IPS-18a (cell line): ENCODE measurements at regions not wholly inside any gene's neighbourhood (a gene's known extent, or its start where the extent isn't known, plus 50 kb on each side); places are given as distances from the start of the nearest gene placed in this dataset.
"Not testable (repeated sequence)": the region's sequence is repeated elsewhere in the genome, so short reads cannot be mapped to it uniquely, and the experiment has no call there.

Source experiments
- H3K27ac ChIP-seq: one replicate; pipeline ENCODE4 v1.5.1; 2013; ENCODE audit warnings: low read length
- H3K27me3 ChIP-seq: one replicate; pipeline ENCODE4 v1.6.1; 2013; ENCODE audit warnings: mild to moderate bottlenecking, low read length; ENCODE audit not compliant: control insufficient read depth, insufficient read depth
- H3K36me3 ChIP-seq: one replicate; pipeline ENCODE4 v1.6.1; 2013; ENCODE audit warnings: low read depth, low read length; ENCODE audit not compliant: control insufficient read depth
- H3K4me1 ChIP-seq: one replicate; pipeline ENCODE4 v1.6.1; 2013; ENCODE audit warnings: low read depth, low read length; ENCODE audit not compliant: control insufficient read depth
- H3K4me3 ChIP-seq: one replicate; pipeline ENCODE4 v1.5.1; 2013; ENCODE audit warnings: low read length
- H3K9ac ChIP-seq: one replicate; pipeline ENCODE4 v1.6.1; 2013; ENCODE audit warnings: mild to moderate bottlenecking, low read length, moderate library complexity
- H3K9me3 ChIP-seq: one replicate; pipeline ENCODE4 v1.6.1; 2013; ENCODE audit warnings: low read depth, low read length; ENCODE audit not compliant: control insufficient read depth

DNA sequence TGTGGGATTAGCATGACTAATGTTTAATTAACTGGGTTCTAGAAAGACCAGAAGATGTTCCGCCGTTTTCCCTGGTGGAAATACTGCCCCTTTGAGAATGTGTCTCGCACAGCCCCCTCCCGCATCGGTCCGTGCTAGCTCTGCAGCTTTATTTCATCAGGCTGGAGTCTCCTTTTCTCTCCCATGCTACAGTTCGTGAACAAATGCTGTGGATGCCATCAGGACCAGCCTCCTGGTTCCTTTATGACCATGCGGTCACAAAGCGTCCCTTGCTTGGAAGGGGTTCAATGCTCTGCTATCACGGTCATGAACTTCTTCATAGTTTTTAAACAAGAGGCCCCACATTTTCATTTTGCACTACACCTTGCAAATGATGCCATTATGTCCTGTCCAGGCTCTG is 157.7 kb upstream of the TMEM132C start:
- no peaks in the 10 kb centered on the region for H3K4me1 ChIP-seq

DNA sequence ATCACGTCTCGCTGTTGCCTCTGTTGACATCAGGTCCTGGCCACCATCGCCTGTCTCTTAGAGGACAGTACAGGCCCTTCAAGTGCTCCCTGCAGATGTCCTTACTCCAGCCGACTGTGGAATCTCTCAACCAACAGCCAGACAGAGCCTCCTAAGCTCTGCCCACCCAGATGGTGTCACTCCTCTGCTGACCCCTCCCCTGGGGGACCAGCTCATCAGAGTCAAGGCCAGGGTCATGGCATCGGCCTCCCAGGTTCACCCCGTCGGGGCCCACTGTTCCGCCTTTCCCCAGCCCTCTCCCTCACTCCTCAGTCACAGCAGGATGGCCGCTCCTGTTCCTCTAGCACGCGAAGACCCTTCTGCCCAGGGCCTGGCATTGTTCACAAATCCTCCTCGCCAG is 157.3 kb upstream of the TMEM132C start:
- H3K27ac ChIP-seq = no peak overlapping the region
- no peak overlapping the region for H3K4me3 ChIP-seq

More for the DNA sequence above, 157.7 kb upstream of the TMEM132C start:
- Histone ChIP-seq H3K27me3 (no peaks in the 10 kb centered on the region), H3K9me3 (peaks cover 12% of the 10 kb centered on the region), H3K4me3 (no peak overlapping the region), H3K27ac (no peak overlapping the region), H3K36me3 (no peaks in the 10 kb centered on the region), H3K9ac (no peak overlapping the region)

DNA sequence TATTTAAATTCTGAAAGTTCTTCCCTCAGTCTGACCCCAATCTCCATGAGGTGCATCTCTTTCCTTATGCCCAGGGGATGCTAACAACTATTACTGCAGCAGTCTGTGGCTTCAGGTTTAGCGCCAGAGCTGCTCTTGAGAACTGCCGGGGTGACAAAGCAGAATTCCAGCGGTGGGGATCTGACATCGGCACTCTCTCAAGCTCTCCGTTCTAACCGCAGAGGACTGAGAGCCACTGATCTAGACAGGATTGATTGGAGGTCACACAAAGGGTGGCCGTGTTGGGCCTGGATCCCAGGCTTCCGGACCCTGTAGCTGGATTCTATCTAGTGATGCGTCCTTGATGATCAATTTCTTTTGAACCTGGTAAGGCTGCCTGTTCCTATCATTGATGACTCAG is 155.6 kb upstream of the TMEM132C start:
- no peak overlapping the region for H3K27ac ChIP-seq
- H3K4me3 ChIP-seq = no peak overlapping the region
- peaks cover 14% of the 10 kb centered on the region for H3K9me3 ChIP-seq
- no peaks in the 10 kb centered on the region for H3K36me3 ChIP-seq
- H3K4me1 ChIP-seq = no peaks in the 10 kb centered on the region
- no peak overlapping the region for H3K9ac ChIP-seq
- H3K27me3 ChIP-seq = no peaks in the 10 kb centered on the region

More for the DNA sequence above, 157.3 kb upstream of the TMEM132C start:
- Histone ChIP-seq H3K9me3 (peaks cover 12% of the 10 kb centered on the region), H3K4me1 (no peaks in the 10 kb centered on the region), H3K27me3 (no peaks in the 10 kb centered on the region), H3K36me3 (no peaks in the 10 kb centered on the region), H3K9ac (no peak overlapping the region)

DNA sequence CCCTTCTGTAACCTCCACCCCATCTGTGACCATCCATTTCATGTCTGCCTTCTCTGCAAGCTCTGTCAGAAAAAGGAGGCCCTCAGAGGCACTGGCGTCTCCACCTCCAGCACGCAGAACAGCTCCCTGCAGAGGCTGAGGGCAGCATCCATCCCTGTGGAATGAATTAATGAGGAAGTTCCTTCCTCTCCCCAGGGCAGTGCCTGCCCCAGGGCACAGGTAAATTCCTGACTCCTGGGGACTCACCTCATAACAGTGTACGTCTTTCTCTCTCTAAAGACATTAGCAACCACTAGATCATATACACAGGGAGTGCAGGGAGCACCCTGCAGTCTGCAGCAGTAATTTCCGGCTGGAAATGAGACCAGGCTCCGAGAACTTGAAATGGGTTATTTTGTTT is 155.0 kb upstream of the TMEM132C start:
- H3K36me3 ChIP-seq = no peaks in the 10 kb centered on the region
- H3K4me3 ChIP-seq = no peak overlapping the region
- H3K27me3 ChIP-seq = no peaks in the 10 kb centered on the region
- no peaks in the 10 kb centered on the region for H3K4me1 ChIP-seq
- no peak overlapping the region for H3K9ac ChIP-seq
- peaks cover 13% of the 10 kb centered on the region for H3K9me3 ChIP-seq
- H3K27ac ChIP-seq = no peak overlapping the region

DNA sequence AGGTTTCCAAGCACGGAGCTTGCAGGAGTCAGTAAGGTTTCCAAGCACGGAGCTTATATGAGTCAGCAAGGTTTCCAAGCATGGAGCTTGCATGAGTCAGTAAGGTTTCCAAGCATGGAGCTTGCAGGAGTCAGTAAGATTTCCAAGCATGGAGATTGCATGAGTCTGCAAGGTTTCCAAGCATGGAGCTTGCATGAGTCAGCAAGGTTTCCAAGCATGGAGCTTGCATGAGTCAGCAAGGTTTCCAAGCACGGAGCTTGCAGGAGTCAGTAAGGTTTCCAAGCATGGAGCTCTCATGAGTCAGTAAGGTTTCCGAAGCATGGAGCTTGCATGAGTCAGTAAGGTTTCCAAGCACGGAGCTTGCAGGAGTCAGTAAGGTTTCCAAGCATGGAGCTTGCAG is 153.7 kb upstream of the TMEM132C start:
- peaks cover 11% of the 10 kb centered on the region for H3K9me3 ChIP-seq
- not testable (repeated sequence) for H3K4me1 ChIP-seq, H3K27me3 ChIP-seq, H3K9ac ChIP-seq, H3K36me3 ChIP-seq, H3K27ac ChIP-seq, H3K4me3 ChIP-seq

DNA sequence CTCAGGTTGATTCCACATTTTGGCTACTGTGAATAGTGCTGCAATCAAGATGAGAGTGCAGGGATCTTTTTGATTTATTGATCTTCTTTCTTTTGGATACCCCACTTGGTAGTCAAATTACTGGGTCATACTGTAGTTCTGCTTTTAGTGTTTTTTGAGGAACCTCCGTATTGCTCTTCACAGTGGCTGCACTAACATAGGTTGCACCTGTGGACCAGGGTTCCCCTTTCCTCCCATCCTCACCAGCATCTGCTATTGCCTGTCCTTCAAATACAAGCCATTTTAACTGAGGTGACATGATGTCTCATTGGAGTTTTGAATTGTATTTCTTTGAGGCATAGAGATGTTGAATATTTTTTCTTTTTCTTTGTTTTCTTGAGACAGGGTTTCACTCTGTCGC is 152.5 kb upstream of the TMEM132C start:
- H3K4me3 ChIP-seq = no peak overlapping the region
- H3K27ac ChIP-seq = no peak overlapping the region
- H3K4me1 ChIP-seq = no peaks in the 10 kb centered on the region
- peaks cover 19% of the 10 kb centered on the region for H3K9me3 ChIP-seq
- H3K36me3 ChIP-seq = no peaks in the 10 kb centered on the region
- no peaks in the 10 kb centered on the region for H3K27me3 ChIP-seq
- no peak overlapping the region for H3K9ac ChIP-seq

DNA sequence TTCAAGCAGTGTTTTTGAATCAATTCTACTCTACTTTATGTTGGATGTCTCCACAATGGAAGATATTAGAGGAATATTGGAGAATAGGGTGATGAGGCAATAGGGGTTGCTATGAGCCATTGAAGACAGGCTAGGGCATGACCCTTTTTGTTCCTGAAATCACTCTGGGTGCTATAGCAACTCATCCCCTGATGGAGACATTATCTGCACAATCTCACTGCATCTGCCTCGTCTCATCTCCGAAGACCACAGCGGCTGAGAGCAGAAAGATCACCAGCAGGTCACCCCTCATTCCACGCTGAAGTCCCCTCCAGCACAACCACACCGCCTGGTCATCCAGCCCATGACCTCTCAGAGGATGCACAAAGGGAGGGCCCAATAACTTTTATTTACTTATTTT is 150.4 kb upstream of the TMEM132C start:
- Histone ChIP-seq H3K27me3 (no peaks in the 10 kb centered on the region), H3K36me3 (no peaks in the 10 kb centered on the region), H3K4me3 (no peak overlapping the region), H3K4me1 (no peaks in the 10 kb centered on the region), H3K9ac (no peak overlapping the region), H3K9me3 (peaks cover 29% of the 10 kb centered on the region), H3K27ac (no peak overlapping the region)

DNA sequence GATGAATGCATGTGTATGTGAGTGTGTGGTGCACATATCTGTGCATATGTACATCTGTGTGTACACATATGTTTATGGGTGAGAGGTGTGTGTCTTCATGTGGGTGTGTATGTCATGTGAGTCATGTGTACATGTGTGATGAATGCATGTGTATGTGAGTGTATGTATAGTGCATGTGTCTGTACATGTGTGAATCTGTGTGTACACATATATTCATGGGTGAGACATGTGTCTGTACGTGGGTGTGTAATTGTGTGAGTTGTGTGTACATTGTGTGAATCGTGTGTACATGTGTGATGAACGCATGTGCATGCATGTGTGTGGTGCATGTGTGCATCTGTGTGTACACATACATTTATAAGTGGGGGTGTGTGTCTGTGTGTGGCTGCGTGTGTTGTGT is 146.9 kb upstream of the TMEM132C start:
- Histone ChIP-seq H3K36me3 (no peaks in the 10 kb centered on the region), H3K4me1 (no peaks in the 10 kb centered on the region), H3K4me3 (no peak overlapping the region), H3K27me3 (no peaks in the 10 kb centered on the region), H3K27ac (no peak overlapping the region), H3K9me3 (peaks cover 24% of the 10 kb centered on the region), H3K9ac (no peak overlapping the region)

DNA sequence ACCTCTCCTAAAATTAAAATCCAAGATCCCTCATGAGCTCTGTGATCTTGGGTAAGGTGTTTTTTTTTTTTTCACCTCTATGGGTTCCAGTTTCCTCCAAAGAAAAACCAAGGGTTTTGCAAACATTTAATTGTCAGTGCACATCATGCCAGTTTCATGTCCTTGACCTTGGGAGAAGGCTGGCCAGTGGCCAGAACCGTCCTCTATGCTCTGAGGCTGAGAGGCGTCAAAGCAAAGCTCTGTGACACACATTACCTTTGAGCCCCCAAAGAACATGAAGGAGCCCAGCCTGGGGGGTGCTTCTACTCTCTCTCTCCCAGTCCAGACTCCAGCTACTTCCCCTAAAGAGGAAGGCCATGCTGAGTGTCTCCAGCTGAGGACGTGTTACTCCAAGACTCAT is 145.5 kb upstream of the TMEM132C start:
- no peaks in the 10 kb centered on the region for H3K27me3 ChIP-seq
- no peaks in the 10 kb centered on the region for H3K4me1 ChIP-seq
- H3K27ac ChIP-seq = no peak overlapping the region
- H3K36me3 ChIP-seq = no peaks in the 10 kb centered on the region
- H3K9ac ChIP-seq = no peak overlapping the region
- H3K9me3 ChIP-seq = peaks cover 20% of the 10 kb centered on the region
- no peak overlapping the region for H3K4me3 ChIP-seq

DNA sequence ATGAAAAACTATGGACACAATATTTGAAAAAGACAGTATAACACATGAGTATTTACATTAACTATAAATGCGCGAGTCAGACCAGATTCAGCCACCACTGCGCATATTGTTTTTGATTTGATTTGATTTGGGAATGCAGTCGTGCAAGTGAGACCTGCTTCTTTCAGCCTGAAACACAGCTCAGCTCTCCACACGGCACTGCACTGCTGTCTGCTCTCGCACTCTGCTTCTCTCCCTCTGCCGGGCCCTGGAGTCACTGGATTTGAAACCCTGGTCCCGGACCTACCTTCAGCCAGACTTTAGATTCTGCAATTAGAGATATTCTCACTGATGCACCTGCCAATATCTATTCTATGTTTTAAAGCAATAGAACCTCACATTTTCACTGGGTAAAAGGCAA is 143.9 kb upstream of the TMEM132C start:
- no peak overlapping the region for H3K4me3 ChIP-seq
- H3K9ac ChIP-seq = no peak overlapping the region
- no peaks in the 10 kb centered on the region for H3K36me3 ChIP-seq
- H3K27ac ChIP-seq = no peak overlapping the region
- no peaks in the 10 kb centered on the region for H3K4me1 ChIP-seq
- no peaks in the 10 kb centered on the region for H3K27me3 ChIP-seq
- peaks cover 28% of the 10 kb centered on the region for H3K9me3 ChIP-seq

DNA sequence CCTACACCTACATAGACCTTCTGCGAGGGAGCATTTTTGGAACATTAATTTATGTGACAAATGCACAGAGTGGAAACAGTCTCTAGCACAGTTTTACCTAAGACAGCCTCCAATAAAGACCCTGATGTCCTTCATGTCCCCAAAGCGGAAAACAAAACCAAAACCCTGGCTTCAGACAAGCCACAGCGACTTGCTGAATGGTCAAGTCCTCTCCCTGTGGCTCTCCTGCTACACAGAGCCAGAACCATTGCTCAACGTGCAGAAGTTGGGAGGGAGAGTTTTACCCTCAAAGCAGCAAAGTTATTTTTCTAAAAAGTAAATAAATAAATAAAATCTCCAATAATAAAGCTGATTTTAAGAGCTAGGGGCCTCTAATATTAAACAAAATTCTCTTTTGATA is 135.0 kb upstream of the TMEM132C start:
- Histone ChIP-seq H3K4me1 (no peaks in the 10 kb centered on the region), H3K9me3 (peaks cover 12% of the 10 kb centered on the region), H3K9ac (no peak overlapping the region), H3K4me3 (no peak overlapping the region), H3K27ac (no peak overlapping the region), H3K27me3 (no peaks in the 10 kb centered on the region), H3K36me3 (no peaks in the 10 kb centered on the region)

DNA sequence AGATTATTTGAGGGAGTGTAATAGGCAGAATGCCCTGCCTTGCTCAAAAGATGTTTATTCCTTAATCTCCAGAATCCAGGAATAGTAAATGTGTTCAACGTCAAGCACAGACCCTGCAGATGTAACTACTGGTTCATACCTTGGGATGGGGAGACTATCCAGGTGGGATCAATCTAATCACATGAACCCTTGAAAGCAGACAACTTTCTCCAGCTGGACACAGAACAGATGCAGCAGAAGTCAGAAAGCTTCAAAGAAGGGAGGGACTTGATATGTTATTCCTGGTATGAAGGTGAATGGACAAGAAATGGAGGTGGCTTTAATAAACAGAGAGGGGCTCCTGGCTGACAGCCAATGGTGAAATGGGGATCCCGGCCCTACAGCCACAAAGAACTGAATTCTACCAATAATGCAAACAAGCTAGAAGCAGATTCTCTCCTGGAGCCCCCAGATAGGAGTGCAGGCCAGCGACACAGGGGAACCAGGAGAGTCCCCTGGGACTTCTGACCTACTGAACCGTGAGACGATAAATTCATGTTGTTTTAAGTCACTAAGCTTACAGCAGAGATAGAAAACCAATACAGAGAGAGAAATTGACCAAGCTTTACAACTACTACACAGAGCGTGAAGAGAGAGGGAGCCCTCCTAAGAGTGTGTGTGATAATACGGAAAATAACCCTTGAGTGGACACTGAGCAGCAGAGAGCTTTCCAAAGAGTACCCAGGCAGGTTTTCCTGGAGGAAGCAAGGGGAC is 133.5 kb upstream of the TMEM132C start:
- Histone ChIP-seq H3K4me1 (no peaks in the 10 kb centered on the region), H3K27me3 (no peaks in the 10 kb centered on the region), H3K4me3 (no peak overlapping the region), H3K9ac (no peak overlapping the region), H3K36me3 (no peaks in the 10 kb centered on the region), H3K9me3 (peaks cover 9% of the 10 kb centered on the region), H3K27ac (no peak overlapping the region)
